Endothelial cell of umbilical vein (primary cell): ENCODE measurements at regions not wholly inside any gene's neighbourhood (a gene's known extent, or its start where the extent isn't known, plus 50 kb on each side); places are given as distances from the start of the nearest gene placed in this dataset.

Source experiments
- CTCF ChIP-seq, 2 donors: IDR thresholded peaks; 1 replicate in 1 of 2; 2 replicates in 1 of 2; pipeline ENCODE4 v1.5.1; 2011; ENCODE audit warnings: low read length in 2 of 2, mild to moderate bottlenecking in 2 of 2, moderate library complexity in 2 of 2, control low read depth in 1 of 2, inconsistent platforms in 1 of 2, low read depth in 1 of 2; ENCODE audit not compliant: insufficient read depth in 1 of 2; ENCODE audit errors: extremely low read depth in 1 of 2
- POLR2A ChIP-seq: IDR thresholded peaks from 2 replicates; pipeline ENCODE4 v1.6.1; 2012; ENCODE audit warnings: low read depth, mild to moderate bottlenecking, control low read depth, low read length
- POLR2AphosphoS5 ChIP-seq: IDR thresholded peaks from 2 replicates; pipeline ENCODE4 v1.6.1; 2012; ENCODE audit warnings: low read depth, mild to moderate bottlenecking, control low read depth, low read length, moderate library complexity; ENCODE audit not compliant: insufficient read depth

- no peak for TF ChIP-seq CTCF (IDR thresholded peaks at IDR 0.05; ENCODE audit: extremely low read depth in 1 of 2, insufficient read depth in 1 of 2, low read depth in 1 of 2, low read length in 2 of 2)
- TF ChIP-seq POLR2AphosphoS5, result no peak
- no peak for TF ChIP-seq POLR2A
These were observed 547.3 kb upstream of the FANCL start for GRCh38 chr2:58788402-58788801.
